HepG2 (cell line): ENCODE measurements at regions not wholly inside any gene's neighbourhood (a gene's known extent, or its start where the extent isn't known, plus 50 kb on each side); places are given as distances from the start of the nearest gene placed in this dataset.

ENCODE experiments used
- CEBPB ChIP-seq: IDR thresholded peaks from 2 replicates; pipeline ENCODE4 v1.6.1; 2011; ENCODE audit warnings: low read depth, low read length, improper control_type of control experiment, borderline replicate concordance
- ESRRA ChIP-seq: sonication (generic); formaldehyde crosslinking; IDR thresholded peaks from 2 replicates; pipeline ENCODE4 v1.5.1; 2020; ENCODE audit warnings: mild to moderate bottlenecking, low read depth, missing genetic modification reagents
- EZH2 ChIP-seq: conservative IDR thresholded peaks from 2 replicates; pipeline ENCODE4 v1.6.1; 2012; ENCODE audit warnings: mild to moderate bottlenecking, low read depth, low read length, moderate library complexity
- FOXP1 ChIP-seq, 2 experiments: fragments of 450-650 bp in 1 of 2; IDR thresholded peaks; 2 replicates each; pipeline ENCODE4 v1.6.1; 2017 to 2018; ENCODE audit warnings: antibody characterized with exemption in 1 of 2
- JUND ChIP-seq: sonication (generic); formaldehyde crosslinking; IDR thresholded peaks from 2 replicates; pipeline ENCODE4 v1.8.0; 2022; ENCODE audit warnings: mild to moderate bottlenecking, missing genetic modification reagents
- NPAS2 ChIP-seq: sonication (generic); formaldehyde crosslinking; IDR thresholded peaks from 2 replicates; pipeline ENCODE4 v1.8.0; 2022; ENCODE audit warnings: mild to moderate bottlenecking, missing genetic modification reagents, borderline replicate concordance
- ZNF10 ChIP-seq: sonication (generic); formaldehyde crosslinking; IDR thresholded peaks from 2 replicates; pipeline ENCODE4 v1.4.0; 2020; ENCODE audit warnings: mild to moderate bottlenecking, low read depth, missing genetic modification reagents, borderline replicate concordance
- ZNF335 ChIP-seq: sonication (generic); formaldehyde crosslinking; IDR thresholded peaks from 2 replicates; pipeline ENCODE4 v1.4.0; 2020; ENCODE audit warnings: missing genetic modification reagents
- TF ChIP-seq, protein P1 (sequence below): sonication (generic); formaldehyde crosslinking; IDR thresholded peaks from 2 replicates; pipeline ENCODE4 v1.5.0; 2020; ENCODE audit warnings: mild to moderate bottlenecking, missing genetic modification reagents, moderate library complexity

DNA sequence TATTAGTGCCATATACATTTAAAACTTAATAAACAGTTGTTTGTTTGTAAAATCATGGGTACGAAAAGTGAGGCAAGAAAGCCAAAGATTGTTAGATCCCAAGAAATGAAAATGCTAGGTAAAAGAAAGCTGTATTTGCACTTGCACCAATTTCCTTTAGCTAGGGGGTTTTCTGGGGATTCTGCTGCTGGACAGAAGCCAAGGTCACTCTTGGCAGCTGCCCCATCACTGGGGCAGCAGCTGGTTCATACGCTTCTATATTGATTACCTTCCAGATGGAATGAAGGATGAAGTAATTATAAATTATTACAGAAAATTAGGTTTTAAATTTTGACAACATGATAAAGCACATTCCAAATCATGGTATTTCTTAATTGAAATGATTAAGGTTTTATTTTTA is 127.4 kb downstream of the SLITRK5 start:
- TF ChIP-seq ESRRA (CRISPR knock-in tag) (no peak), EZH2 (no peak), ZNF10 (CRISPR knock-in tag) (no peak), NPAS2 (CRISPR knock-in tag) (no peak), FOXP1 (IDR thresholded peaks at IDR 0.05) (no peak), FOXP1 (CRISPR knock-in tag; IDR thresholded peaks at IDR 0.05) (no peak), CEBPB (no peak), ZNF335 (CRISPR knock-in tag) (no peak), JUND (no peak)
- TF ChIP-seq, protein P1, sequence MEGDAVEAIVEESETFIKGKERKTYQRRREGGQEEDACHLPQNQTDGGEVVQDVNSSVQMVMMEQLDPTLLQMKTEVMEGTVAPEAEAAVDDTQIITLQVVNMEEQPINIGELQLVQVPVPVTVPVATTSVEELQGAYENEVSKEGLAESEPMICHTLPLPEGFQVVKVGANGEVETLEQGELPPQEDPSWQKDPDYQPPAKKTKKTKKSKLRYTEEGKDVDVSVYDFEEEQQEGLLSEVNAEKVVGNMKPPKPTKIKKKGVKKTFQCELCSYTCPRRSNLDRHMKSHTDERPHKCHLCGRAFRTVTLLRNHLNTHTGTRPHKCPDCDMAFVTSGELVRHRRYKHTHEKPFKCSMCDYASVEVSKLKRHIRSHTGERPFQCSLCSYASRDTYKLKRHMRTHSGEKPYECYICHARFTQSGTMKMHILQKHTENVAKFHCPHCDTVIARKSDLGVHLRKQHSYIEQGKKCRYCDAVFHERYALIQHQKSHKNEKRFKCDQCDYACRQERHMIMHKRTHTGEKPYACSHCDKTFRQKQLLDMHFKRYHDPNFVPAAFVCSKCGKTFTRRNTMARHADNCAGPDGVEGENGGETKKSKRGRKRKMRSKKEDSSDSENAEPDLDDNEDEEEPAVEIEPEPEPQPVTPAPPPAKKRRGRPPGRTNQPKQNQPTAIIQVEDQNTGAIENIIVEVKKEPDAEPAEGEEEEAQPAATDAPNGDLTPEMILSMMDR: no peak
